Superior temporal gyrus (tissue), 1 donor: ENCODE measurements at regions not wholly inside any gene's neighbourhood (a gene's known extent, or its start where the extent isn't known, plus 50 kb on each side); places are given as distances from the start of the nearest gene placed in this dataset.

ENCODE experiments used
- DNase-seq: peaks from one replicate; pipeline ENCODE4 v3.0.0-alpha.2; 2016; ENCODE audit errors: extremely low spot score

GRCh38 chr22:27115816-27116256 is 458.4 kb downstream of the MIAT start:
- DNase-seq, result no peak

- DNase-seq, result no peak
These were observed 459.1 kb downstream of the MIAT start for GRCh38 chr22:27116312-27117086.

GRCh38 chr22:27120036-27120435 is 462.6 kb downstream of the MIAT start:
- no peak for DNase-seq

GRCh38 chr22:27122574-27122973 is 465.2 kb downstream of the MIAT start:
- no peak for DNase-seq

- DNase-seq, result no peak
These were observed 466.5 kb downstream of the MIAT start for GRCh38 chr22:27123880-27124279.

GRCh38 chr22:27124351-27124966 is 467.1 kb downstream of the MIAT start:
- DNase-seq, result no peak

GRCh38 chr22:27125539-27125938 is 468.2 kb downstream of the MIAT start:
- DNase-seq, result no peak

- DNase-seq, result no peak
These were observed 470.5 kb downstream of the MIAT start for GRCh38 chr22:27127911-27128310.

- DNase-seq, result no peak
These were observed 471.2 kb downstream of the MIAT start for GRCh38 chr22:27128461-27129085.

GRCh38 chr22:27129266-27129665 is 471.9 kb downstream of the MIAT start:
- no peak for DNase-seq

- DNase-seq, result no peak
These were observed 473.5 kb downstream of the MIAT start for GRCh38 chr22:27130906-27131305.

- DNase-seq, result no peak
These were observed 474.0 kb downstream of the MIAT start for GRCh38 chr22:27131346-27131745.

GRCh38 chr22:27132400-27132799 is 475.0 kb downstream of the MIAT start:
- no peak for DNase-seq

- no peak for DNase-seq
These were observed 475.6 kb downstream of the MIAT start for GRCh38 chr22:27133019-27133431.

- DNase-seq, result no peak
These were observed 476.4 kb downstream of the MIAT start for GRCh38 chr22:27133681-27134314.

GRCh38 chr22:27134315-27134701 is 476.9 kb downstream of the MIAT start:
- no peak for DNase-seq

GRCh38 chr22:27135031-27135981 is 477.9 kb downstream of the MIAT start:
- no peak for DNase-seq

- no peak for DNase-seq
These were observed 479.2 kb downstream of the MIAT start for GRCh38 chr22:27136596-27136995.

GRCh38 chr22:27137871-27138337 is 480.5 kb downstream of the MIAT start:
- DNase-seq, result no peak

- DNase-seq, result no peak
These were observed 481.1 kb downstream of the MIAT start for GRCh38 chr22:27138471-27138870.

GRCh38 chr22:27139935-27140511 is 482.6 kb downstream of the MIAT start:
- DNase-seq, result no peak
